Neutrophil (primary cell): ENCODE measurements at regions not wholly inside any gene's neighbourhood (a gene's known extent, or its start where the extent isn't known, plus 50 kb on each side); places are given as distances from the start of the nearest gene placed in this dataset.

Experiments used
- H3K27ac ChIP-seq: fragments of 200-600 bp; sonication (generic); 2 replicates; pipeline ENCODE4 v1.5.1; 2016; ENCODE audit warnings: mild to moderate bottlenecking, moderate library complexity
- H3K27me3 ChIP-seq: fragments of 200-600 bp; sonication (generic); 2 replicates; pipeline ENCODE4 v1.6.0; 2016; ENCODE audit warnings: mild to moderate bottlenecking
- H3K36me3 ChIP-seq: fragments of 200-600 bp; sonication (generic); 2 replicates; pipeline ENCODE4 v1.5.1; 2017
- H3K4me1 ChIP-seq, 2 experiments: fragments of 200-600 bp in 1 of 2; sonication (generic) in 1 of 2; 1 replicate in 1 of 2; 2 replicates in 1 of 2; pipeline versions ENCODE4 v1.5.1 to v1.6.1; 2013 to 2016; ENCODE audit warnings: low read depth in 1 of 2, low read length in 1 of 2, mild to moderate bottlenecking in 1 of 2, moderate library complexity in 1 of 2; ENCODE audit not compliant: control insufficient read depth in 1 of 2, insufficient read depth in 1 of 2
- H3K4me3 ChIP-seq, 2 experiments: fragments of 200-600 bp in 1 of 2; sonication (generic) in 1 of 2; 1 replicate in 1 of 2; 2 replicates in 1 of 2; pipeline ENCODE4 v1.5.1; 2013 to 2016; ENCODE audit warnings: low read depth in 1 of 2, low read length in 1 of 2, mild to moderate bottlenecking in 1 of 2, moderate library complexity in 1 of 2
- H3K9me3 ChIP-seq: fragments of 200-600 bp; sonication (generic); 2 replicates; pipeline ENCODE4 v1.5.1; 2016
- CTCF ChIP-seq: fragments of 200-600 bp; sonication (generic); IDR thresholded peaks from 2 replicates; pipeline ENCODE4 v1.5.1; 2016; ENCODE audit warnings: antibody characterized with exemption

GRCh38 chr1:25109531-25109951 lies 122.8 kb downstream of the SYF2 start:
- Histone ChIP-seq H3K4me3 (no peak overlapping the region), H3K4me1 (peaks cover 52 to 57% of the 10 kb centered on the region in 2 experiments), H3K27me3 (no peaks in the 10 kb centered on the region), H3K36me3 (no peaks in the 10 kb centered on the region), H3K27ac (peak overlapping the region; percentile 52), H3K9me3 (no peaks in the 10 kb centered on the region)
- no peak for TF ChIP-seq CTCF

- no peak overlapping the region for H3K27ac ChIP-seq
- no peaks in the 10 kb centered on the region for H3K36me3 ChIP-seq
- no peak overlapping the region for H3K4me3 ChIP-seq
- peaks cover 47 to 53% of the 10 kb centered on the region in 2 experiments for H3K4me1 ChIP-seq
- no peak for TF ChIP-seq CTCF
- no peaks in the 10 kb centered on the region for H3K9me3 ChIP-seq
- H3K27me3 ChIP-seq = no peaks in the 10 kb centered on the region
Observed at GRCh38 chr1:25107643-25108010, 124.7 kb downstream of the SYF2 start.

- Histone ChIP-seq H3K27me3 (no peaks in the 10 kb centered on the region), H3K4me1 (peaks cover 42 to 48% of the 10 kb centered on the region in 2 experiments), H3K9me3 (no peaks in the 10 kb centered on the region), H3K27ac (no peak overlapping the region), H3K4me3 (no peak overlapping the region), H3K36me3 (no peaks in the 10 kb centered on the region)
- TF ChIP-seq CTCF = no peak
Observed at GRCh38 chr1:25106976-25107642, 125.2 kb downstream of the SYF2 start.

GRCh38 chr1:25106352-25106751 lies 126.0 kb downstream of the SYF2 start:
- Histone ChIP-seq H3K27ac (no peak overlapping the region), H3K4me3 (no peak overlapping the region), H3K9me3 (no peaks in the 10 kb centered on the region), H3K36me3 (no peaks in the 10 kb centered on the region), H3K27me3 (no peaks in the 10 kb centered on the region), H3K4me1 (peaks cover 40 to 48% of the 10 kb centered on the region in 2 experiments)
- no peak for TF ChIP-seq CTCF

GRCh38 chr1:25105836-25106235 lies 126.5 kb downstream of the SYF2 start:
- H3K9me3 ChIP-seq = no peaks in the 10 kb centered on the region
- no peak overlapping the region for H3K4me3 ChIP-seq
- no peaks in the 10 kb centered on the region for H3K27me3 ChIP-seq
- no peak overlapping the region for H3K27ac ChIP-seq
- H3K4me1 ChIP-seq = peaks cover 45 to 53% of the 10 kb centered on the region in 2 experiments
- no peaks in the 10 kb centered on the region for H3K36me3 ChIP-seq
- TF ChIP-seq CTCF = no peak
